Neural progenitor cell (in vitro differentiated cells): ENCODE measurements at regions not wholly inside any gene's neighbourhood (a gene's known extent, or its start where the extent isn't known, plus 50 kb on each side); places are given as distances from the start of the nearest gene placed in this dataset.

Source experiments
- CTCF ChIP-seq: fragments of 200-600 bp; sonication (generic); IDR thresholded peaks from 2 replicates; pipeline ENCODE4 v1.5.1; 2017; ENCODE audit warnings: antibody characterized with exemption, mild to moderate bottlenecking
- EZH2 ChIP-seq: fragments of 200-600 bp; sonication (generic); IDR thresholded peaks from 2 replicates; pipeline ENCODE4 v1.6.1; 2017; ENCODE audit warnings: antibody characterized with exemption, mild to moderate bottlenecking, moderate library complexity

GRCh38 chr12:17284873-17285272 lies 678.9 kb upstream of the LMO3 start:
- no peak for TF ChIP-seq CTCF
- no peak for TF ChIP-seq EZH2
